ENCODE measurements at regions not wholly inside any gene's neighbourhood (a gene's known extent, or its start where the extent isn't known, plus 50 kb on each side); places are given as distances from the start of the nearest gene placed in this dataset.
"Not testable (repeated sequence)": the region's sequence is repeated elsewhere in the genome, so short reads cannot be mapped to it uniquely, and the experiment has no call there.

GRCh38 chr4:148542922-148543623 lies 100.9 kb upstream of the NR3C2 start:
- no peak for DNase-seq (ENCODE audit: low spot score)

- no peak for DNase-seq (ENCODE audit: low spot score)
These were observed 98.6 kb upstream of the NR3C2 start for GRCh38 chr4:148540622-148541326.

GRCh38 chr4:148539387-148539786 lies 97.2 kb upstream of the NR3C2 start:
- no peak for DNase-seq (ENCODE audit: low spot score)

GRCh38 chr4:148533851-148534250 lies 91.6 kb upstream of the NR3C2 start:
- not testable (repeated sequence) for DNase-seq (ENCODE audit: low spot score)

GRCh38 chr4:148530114-148530513 lies 87.9 kb upstream of the NR3C2 start:
- DNase-seq (ENCODE audit: low spot score) = no peak

- DNase-seq (ENCODE audit: low spot score) = no peak
These were observed 85.4 kb upstream of the NR3C2 start for GRCh38 chr4:148527571-148527970.

GRCh38 chr4:148522995-148523394 lies 80.8 kb upstream of the NR3C2 start:
- DNase-seq (ENCODE audit: low spot score) = no peak

- DNase-seq (ENCODE audit: low spot score) = no peak
These were observed 73.0 kb upstream of the NR3C2 start for GRCh38 chr4:148515248-148515647.

GRCh38 chr4:148514581-148514980 lies 72.4 kb upstream of the NR3C2 start:
- DNase-seq (ENCODE audit: low spot score) = no peak

GRCh38 chr4:148514041-148514440 lies 71.8 kb upstream of the NR3C2 start:
- DNase-seq (ENCODE audit: low spot score) = no peak

GRCh38 chr4:148510211-148510610 lies 68.0 kb upstream of the NR3C2 start:
- no peak for DNase-seq (ENCODE audit: low spot score)

GRCh38 chr4:148503681-148504080 lies 61.5 kb upstream of the NR3C2 start:
- no peak for DNase-seq (ENCODE audit: low spot score)

GRCh38 chr4:148497258-148497657 lies 55.0 kb upstream of the NR3C2 start:
- DNase-seq (ENCODE audit: low spot score) = no peak

GRCh38 chr4:148495463-148495862 lies 53.2 kb upstream of the NR3C2 start:
- DNase-seq (ENCODE audit: low spot score) = no peak
